ENCODE measurements at regions not wholly inside any gene's neighbourhood (a gene's known extent, or its start where the extent isn't known, plus 50 kb on each side); places are given as distances from the start of the nearest gene placed in this dataset.
"Not testable (repeated sequence)": the region's sequence is repeated elsewhere in the genome, so short reads cannot be mapped to it uniquely, and the experiment has no call there.

DNA sequence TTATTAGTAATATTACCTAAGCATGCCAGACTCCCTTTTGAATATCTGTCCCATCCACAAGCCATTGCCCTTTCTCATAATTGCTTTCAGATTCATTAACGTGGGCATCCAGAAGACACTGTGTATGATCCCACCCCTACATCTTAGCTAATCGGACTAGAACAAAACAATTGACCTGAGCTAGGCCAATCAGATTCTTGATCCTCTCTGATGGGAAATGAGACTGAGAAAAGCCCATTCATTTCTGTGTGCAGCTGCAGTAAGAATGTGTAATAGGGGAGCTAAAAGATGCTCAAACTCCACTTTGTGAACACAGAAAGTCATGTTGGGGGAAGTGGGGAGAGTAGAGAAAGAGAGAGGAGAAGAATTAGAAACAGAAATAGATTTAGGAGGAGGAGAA, 281.7 kb upstream of the G2E3 start:
- in situ Hi-C loops (cut with MboI; ENCODE audit: low pct_unique_long_range_greater_than_20kb, low sequenced_read_pairs), result no loop called here
- DNase-seq, result no peak

DNA sequence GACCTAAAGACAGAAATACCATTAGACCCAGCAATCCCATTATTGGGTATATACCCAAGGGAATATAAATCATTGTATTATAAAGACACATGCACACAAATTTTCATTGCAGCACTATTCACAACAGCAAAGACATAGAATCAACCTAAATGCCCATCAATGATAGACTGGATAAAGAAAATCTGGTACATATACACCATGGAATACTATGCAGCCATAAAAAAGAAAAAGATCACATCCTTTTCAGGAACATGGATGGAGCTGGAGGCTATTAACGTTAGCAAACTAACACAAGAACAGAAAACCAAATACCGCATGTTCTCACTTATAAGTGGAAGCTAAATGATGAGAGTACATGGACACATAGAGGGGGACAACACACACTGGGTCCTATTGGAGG, 280.1 kb upstream of the G2E3 start:
- in situ Hi-C loops (cut with MboI; ENCODE audit: low pct_unique_long_range_greater_than_20kb, low sequenced_read_pairs); DNase-seq: not testable (repeated sequence)

DNA sequence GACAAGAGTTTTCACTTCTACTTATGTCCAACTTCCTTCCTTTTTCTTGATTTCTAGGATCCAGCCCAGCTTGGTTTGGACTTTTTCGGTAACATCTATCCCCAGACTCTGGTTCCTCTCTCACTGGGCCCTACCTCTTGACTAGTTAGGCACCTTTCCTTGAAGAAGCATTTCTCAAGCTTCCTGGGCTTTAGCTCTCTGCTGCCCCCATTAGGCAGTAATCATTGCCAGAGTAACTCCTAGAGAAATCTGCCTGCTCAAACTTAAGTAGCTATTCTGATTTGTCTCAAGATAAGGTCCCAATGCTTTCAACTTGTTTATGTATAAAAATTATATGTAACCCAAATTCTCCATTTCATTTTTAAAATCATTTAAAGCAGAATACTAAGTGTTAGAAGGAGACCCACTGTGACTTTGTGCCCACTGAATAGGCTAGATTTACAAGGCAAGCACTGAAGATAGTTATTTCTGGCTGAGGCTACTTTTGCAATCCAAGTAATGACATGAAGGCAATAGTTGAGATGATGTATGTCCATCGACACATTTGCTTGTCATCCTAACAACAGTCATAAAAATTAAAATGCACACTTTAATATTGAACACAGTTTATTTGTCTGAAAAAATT, 275.0 kb upstream of the G2E3 start:
- in situ Hi-C loops (cut with MboI; ENCODE audit: low pct_unique_long_range_greater_than_20kb, low sequenced_read_pairs), result no loop called here
- DNase-seq, result peak; percentile 52

DNA sequence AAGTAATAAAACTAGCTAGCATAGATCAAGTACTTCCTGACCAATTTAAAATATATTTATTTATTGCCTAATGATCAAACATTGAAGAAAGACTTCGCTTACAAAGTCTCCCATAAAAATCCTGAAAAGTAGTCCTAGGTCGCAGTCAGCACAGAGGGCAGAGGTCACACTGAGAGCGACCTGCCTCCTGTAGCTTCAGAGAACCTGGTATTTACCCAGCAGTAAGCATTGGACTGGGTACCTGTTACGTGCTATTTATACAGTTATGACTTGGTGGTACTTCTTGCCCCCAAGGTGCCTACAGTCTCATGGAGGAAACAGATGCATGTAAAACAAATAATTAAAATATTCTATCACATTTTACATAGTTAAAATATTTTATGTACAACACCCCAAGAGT, 274.1 kb upstream of the G2E3 start:
- DNase-seq, result no peak
- in situ Hi-C loops (cut with MboI; ENCODE audit: low pct_unique_long_range_greater_than_20kb, low sequenced_read_pairs), result no loop called here

DNA sequence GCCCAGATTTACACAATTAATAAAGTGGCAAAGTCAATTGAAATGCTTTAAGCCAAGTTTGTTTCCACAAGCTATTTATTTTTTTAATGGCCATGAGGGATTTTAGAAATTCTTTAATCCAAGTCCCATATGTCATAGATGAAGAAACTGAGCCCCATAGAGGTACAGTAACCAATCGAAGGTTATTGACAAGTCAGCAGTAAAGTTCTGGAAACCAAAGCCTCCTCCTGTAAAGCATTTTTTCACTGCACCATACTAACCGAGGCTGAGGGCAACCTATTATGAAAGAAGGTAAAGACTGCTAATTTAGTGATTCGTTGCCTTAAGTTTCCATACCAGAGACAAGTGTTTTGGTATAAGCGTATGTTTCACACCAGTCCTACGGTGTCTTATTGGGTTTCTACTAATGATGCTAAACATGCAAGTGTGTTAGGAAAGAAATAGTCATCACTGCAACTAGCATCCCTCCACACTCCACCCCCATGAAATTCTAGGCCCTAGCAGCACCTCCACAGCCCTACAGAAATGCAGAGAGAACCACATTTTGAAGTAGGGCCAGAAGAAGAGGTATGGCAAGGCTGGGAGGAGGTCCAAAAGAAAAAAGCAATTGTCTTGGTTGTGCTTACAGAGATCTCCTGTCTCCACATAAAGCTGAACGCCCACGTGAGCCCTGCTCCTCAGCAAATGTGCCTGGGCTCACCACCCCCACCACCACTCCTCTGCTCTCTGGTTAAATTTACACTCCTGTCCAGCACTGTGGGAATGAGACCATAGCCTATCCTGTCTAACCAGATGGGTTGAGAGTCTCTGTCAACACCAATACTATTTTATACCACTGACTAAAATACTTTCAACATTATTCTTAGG, 271.1 kb upstream of the G2E3 start:
- DNase-seq, result no peak
- in situ Hi-C loops (cut with MboI; ENCODE audit: low pct_unique_long_range_greater_than_20kb, low sequenced_read_pairs), result no loop called here

DNA sequence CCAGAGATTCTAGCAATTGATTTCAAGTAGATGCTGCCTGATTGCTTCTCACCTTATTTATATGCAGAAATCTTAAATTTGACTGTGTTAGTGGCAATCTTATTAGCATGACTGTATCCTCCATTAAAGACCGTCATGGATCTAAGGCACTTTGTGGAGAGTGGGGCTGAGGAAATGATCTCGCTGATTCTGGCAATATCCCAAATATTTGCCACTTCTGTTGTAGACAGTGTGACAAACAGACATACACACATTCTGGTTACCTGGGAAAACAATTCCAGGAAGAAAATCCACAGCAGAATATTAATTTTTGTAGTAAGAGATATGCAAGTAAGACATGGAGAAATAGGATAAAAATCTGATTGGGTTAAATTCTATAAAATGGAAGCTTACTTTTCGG, 269.0 kb upstream of the G2E3 start:
- no peak for DNase-seq
- in situ Hi-C loops (cut with MboI; ENCODE audit: low pct_unique_long_range_greater_than_20kb, low sequenced_read_pairs), result no loop called here

DNA sequence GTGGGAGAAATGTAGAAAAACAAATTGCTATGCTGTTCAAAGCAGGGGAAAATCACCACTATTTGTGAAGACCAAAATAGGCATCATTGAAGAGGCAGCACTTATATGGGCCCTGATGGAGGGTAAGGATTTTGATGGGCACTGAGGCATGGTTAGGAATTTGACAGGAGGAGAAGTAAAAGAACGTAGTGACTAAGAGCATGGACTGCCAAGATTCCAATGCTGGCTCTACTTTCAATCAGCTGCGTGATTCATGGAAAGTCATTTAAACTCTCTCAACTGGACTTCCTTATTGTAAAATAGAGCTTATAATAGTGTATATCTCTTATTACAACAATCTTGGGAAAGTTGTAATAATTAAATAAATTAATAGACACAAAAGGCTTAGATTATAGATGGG, 267.7 kb upstream of the G2E3 start:
- in situ Hi-C loops (cut with MboI; ENCODE audit: low pct_unique_long_range_greater_than_20kb, low sequenced_read_pairs), result no loop called here
- DNase-seq, result no peak

DNA sequence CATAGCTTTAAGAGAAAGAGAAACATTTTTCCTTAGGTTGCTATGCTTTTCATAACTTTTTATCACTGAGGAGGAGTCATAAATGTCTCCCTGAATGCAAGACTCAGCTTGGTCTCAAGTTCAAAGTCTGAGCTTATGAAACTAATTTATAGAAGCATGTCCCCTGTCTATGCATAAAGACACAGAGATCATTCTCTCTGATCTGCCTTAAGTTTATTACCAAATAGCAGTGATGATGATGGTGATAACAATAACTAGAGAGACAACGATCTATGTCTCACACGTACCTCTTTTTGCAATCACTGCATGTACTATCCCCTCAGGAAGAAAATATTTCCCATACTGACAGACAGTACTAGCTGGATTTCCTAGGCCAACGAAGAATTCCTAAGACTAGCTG, 266.4 kb upstream of the G2E3 start:
- in situ Hi-C loops (cut with MboI; ENCODE audit: low pct_unique_long_range_greater_than_20kb, low sequenced_read_pairs), result no loop called here
- DNase-seq, result no peak

DNA sequence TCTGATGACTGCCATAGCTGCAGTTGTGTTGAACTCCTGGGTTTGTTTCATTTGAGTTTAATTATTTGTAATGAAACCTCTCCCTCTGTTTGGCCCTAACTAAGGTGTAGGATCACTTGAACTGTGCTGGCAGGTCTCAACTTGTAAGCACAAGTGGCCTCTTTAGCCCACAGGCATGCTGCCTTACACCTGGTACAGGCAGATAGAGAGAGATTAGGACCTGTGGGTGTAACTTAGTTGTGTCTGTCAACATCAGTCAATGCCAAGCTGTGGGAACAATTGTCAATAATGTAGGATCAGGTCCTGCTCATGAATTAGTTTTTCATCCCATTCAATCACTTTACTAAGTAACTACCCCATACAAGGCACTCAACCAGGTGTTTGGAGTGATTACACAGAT, 263.0 kb upstream of the G2E3 start:
- no peak for DNase-seq
- in situ Hi-C loops (cut with MboI; ENCODE audit: low pct_unique_long_range_greater_than_20kb, low sequenced_read_pairs), result no loop called here

DNA sequence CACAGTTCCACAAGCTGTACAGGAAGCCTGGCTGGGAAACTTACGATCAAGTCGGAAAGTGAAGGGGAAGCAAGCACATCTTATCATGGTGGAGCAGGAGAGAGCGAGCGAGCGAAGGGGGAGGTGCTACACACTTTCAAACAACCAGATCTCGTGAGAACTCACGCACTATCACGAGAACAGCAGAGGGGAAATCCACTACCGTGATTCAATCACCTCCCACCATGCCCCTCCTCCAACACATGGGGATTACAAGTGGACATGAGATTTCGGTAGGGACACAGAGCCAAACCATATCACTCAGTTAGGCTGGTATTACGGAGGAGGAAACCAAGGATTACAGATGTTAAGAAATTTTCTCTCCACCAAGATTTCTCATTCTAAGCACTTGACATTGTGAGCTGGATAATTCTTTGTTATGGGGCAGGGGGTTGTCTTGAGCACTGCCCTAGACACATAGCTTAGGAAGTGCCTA, 262.0 kb upstream of the G2E3 start:
- in situ Hi-C loops (cut with MboI; ENCODE audit: low pct_unique_long_range_greater_than_20kb, low sequenced_read_pairs), result no loop called here
- peak; percentile 21 for DNase-seq

DNA sequence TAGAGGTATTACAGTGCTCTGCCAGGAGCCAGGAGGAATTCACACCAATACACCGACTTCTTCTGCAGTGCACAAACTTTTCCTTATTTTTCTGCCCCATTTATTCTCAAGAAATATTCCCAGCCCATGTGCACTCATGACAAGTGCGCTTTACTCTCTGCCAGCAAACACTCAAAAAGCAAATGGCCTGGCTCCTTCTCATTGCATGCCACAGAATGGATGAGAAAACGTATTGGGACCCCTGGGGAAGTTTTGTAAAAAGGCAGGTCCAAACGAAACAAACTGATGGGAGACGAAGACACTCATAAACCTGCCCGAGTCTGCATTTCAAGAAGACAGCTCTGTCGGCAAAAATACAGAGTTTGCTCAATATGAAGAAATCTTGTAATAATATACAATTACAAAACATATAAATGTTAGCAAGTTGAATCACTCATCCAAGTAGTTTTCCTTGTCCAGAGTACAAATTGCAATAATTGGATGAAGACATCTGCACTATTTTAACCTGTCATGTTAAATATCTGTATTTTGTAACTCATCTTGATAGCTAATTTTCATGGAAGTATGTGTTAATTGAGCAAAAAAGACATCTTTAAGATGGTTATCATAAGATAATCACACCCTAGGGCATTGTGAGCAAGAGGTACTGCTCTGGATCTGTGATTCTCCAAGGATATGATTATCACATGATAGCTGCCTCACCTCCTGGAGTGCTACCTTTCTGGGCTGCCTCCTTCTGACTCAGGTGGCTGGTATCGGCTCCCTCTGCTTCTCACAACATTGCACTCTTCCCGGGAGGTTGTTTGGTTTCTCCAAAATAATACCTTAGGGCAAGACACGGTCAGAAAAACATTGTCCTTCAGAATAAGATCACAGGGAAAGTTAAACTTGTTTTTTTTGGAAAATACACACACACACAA, 260.8 kb upstream of the G2E3 start:
- no peak for DNase-seq
- in situ Hi-C loops (cut with MboI; ENCODE audit: low pct_unique_long_range_greater_than_20kb, low sequenced_read_pairs), result no loop called here

DNA sequence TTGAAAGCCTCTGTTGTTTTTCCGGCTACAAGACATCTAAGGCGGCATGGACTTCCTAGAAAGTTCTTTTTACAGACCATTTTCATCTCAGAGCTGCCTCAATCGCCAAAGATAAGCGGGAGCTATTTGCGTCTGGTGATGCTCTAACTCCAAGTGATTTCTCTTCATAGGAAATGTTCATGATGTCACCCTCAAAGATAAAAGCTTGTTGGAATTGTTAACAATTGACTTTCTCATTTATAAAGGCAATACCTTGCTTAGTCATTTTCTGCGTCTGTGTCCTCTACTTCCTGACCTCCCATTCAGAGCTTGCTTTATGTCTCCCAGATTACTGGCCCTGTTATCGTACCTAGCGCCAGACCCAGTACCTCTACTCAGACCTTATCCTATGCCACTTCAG, 259.0 kb upstream of the G2E3 start:
- in situ Hi-C loops (cut with MboI; ENCODE audit: low pct_unique_long_range_greater_than_20kb, low sequenced_read_pairs), result no loop called here
- DNase-seq, result no peak

DNA sequence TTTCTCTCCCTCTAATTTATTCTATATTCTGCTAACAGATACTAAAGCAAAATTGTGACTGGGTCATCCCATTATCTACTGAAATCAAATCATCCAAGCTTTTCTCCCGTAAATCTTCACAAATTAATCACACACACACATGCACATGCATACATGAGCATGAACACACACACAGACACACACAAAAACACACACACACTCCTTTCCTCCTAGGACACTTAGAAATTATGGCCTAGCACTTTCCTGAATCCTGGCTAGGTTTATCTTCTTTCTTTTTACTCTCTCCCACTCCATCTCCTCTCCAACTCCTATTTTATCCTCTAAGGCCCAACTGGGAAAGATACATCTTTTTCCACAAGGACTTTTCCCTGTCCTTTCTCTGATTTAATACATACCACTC, 255.6 kb upstream of the G2E3 start:
- in situ Hi-C loops (cut with MboI; ENCODE audit: low pct_unique_long_range_greater_than_20kb, low sequenced_read_pairs), result no loop called here
- no peak for DNase-seq

DNA sequence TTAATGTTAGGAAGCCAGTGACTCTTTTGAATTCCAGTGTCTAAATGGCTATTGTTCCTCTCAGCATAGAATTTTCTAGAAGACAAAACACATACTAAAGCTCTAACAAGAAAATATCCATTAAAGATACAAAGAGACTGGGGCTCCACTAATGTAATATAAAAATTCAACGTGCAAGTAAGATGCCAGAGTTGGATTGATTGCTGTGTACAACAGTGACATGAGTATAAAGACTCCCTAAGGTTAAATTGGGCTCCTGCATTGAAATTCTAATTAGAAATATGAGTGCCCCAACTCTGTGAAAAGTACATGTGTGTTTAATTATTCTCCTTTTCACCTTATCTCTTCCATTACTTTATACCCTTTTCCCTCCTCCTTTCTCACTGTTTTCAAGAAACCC, 253.6 kb upstream of the G2E3 start:
- DNase-seq, result no peak
- in situ Hi-C loops (cut with MboI; ENCODE audit: low pct_unique_long_range_greater_than_20kb, low sequenced_read_pairs), result no loop called here

DNA sequence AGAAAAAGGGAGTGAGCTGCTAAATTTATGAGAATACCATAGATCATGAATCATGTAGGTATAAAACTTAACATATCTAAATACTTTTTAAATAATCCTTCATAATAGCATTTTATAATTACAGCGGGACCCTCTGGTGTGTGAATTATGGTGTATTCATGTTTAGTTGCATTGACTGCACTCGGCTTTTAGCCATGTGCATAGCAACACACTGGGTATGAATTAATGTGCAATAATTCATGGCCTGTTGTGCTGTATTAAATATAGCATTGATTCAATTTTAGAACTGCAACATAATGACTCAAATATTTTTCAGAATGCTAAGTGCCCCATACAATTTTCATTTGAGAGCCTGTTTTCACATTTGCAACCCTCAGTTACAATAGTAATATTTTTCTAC, 249.6 kb upstream of the G2E3 start:
- no peak for DNase-seq
- in situ Hi-C loops (cut with MboI; ENCODE audit: low pct_unique_long_range_greater_than_20kb, low sequenced_read_pairs), result no loop called here

DNA sequence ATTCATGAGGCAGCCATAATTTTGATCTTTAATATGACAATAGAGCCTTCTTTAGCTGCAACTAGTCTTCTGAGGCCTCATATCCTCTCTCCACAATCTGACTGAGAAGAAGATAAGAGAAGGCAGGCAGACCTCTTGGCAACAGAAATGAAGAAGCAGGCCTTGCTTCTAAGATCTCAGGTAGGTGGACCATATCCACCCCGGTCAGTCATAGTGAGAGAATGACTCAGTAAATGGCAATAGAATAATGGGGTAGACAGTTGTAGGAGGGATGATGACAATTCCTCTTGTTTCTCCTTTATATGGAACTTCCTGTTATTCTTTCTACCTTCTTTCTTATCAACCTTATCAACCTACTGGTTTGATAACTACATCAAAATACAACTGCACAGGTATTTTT, 246.7 kb upstream of the G2E3 start:
- in situ Hi-C loops (cut with MboI; ENCODE audit: low pct_unique_long_range_greater_than_20kb, low sequenced_read_pairs), result no loop called here
- no peak for DNase-seq

DNA sequence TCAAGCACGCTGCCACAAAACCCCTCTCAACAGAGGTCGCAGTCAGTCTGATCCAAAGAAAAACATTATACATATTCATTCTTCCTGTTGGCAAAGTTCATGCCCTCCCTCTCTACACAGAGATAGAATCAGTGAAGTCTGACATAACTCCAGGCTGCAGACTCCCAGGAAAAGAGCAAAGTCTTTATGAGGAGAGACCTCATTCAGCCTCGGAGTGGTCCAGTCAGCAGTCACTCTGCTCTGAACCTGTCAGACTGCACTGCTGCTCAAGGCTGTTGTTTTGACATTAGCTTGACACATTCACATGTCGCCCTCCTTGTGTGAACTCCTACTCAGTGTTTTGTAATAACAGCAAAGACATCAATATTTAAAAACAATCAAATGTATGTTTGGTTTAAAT, 241.2 kb upstream of the G2E3 start:
- in situ Hi-C loops (cut with MboI; ENCODE audit: low pct_unique_long_range_greater_than_20kb, low sequenced_read_pairs), result no loop called here

DNA sequence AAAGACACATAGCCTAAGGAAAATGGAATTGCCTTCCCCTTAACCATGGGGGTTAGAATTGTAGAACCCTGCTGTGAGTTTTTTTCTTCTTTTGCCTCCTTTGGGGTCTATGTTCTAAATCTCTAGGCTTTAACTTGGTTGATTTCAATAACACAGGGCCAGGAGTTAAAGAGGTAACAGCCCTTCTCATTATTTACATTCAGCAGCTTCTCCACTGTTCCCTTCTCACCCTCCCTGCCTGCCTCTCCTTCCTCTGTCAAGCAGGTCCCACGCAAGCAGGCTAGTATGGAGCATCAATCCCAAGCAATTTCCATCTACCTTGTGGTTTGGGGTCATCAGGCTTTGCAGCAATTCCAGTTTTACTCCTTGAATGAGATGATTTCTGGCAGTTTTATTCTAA, 236.1 kb upstream of the G2E3 start:
- no peak for DNase-seq
- in situ Hi-C loops (cut with MboI; ENCODE audit: low pct_unique_long_range_greater_than_20kb, low sequenced_read_pairs), result no loop called here

More for the DNA sequence above, 241.2 kb upstream of the G2E3 start:
- DNase-seq, result no peak

DNA sequence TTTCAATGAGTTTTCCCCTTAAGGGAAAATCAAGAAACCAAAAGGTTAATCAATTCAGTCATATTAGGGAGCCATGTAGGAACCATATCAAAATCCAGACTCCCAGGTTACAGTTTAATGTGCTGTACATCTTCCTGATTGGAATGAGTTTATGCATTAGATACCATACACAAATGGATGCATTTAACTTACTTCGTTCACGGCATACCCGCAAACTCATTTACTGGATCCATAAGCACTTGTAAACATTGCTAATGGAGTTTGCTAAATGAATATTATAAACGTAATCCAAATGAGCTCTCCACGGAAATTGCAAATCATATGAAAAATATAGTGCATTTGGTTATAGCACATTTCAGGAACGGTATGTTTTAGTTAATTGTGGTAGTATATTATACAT, 228.9 kb upstream of the G2E3 start:
- in situ Hi-C loops (cut with MboI; ENCODE audit: low pct_unique_long_range_greater_than_20kb, low sequenced_read_pairs), result no loop called here
- DNase-seq, result no peak

DNA sequence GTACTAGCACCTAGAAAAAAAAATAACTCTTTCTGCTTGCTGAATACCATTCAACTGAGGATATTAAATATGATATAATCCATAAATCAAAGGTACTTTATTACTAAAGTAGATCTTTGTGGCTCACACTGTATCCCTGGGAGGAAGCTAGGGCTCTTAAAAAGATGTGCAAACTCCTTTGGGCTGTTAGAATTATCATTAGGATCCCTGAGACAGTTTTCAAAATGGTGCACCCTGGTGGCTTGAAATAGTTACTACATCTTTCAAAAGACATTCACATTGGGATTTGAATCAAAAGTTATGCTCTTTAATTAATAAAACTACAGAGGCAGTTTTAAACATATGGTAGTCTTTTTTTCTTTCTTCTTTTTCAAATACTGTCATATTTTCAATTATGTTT, 228.5 kb upstream of the G2E3 start:
- in situ Hi-C loops (cut with MboI; ENCODE audit: low pct_unique_long_range_greater_than_20kb, low sequenced_read_pairs), result no loop called here
- no peak for DNase-seq

Measured in KBM-7 (cell line).